ENCODE measurements at regions not wholly inside any gene's neighbourhood (a gene's known extent, or its start where the extent isn't known, plus 50 kb on each side); places are given as distances from the start of the nearest gene placed in this dataset.
A peak's percentile ranks its signal among the peaks of the same experiment; 100 is the strongest.

- DNase-seq (ENCODE audit: low read depth) = no peak
- in situ Hi-C loops (cut with HindIII; ENCODE audit: low pct_unique_long_range_greater_than_20kb, low sequenced_read_pairs) = no loop called here
These were observed 72.8 kb upstream of the CTDP1 start for GRCh38 chr18:79606621-79607331.

GRCh38 chr18:79607361-79607952 is 72.1 kb upstream of the CTDP1 start:
- in situ Hi-C loops (cut with HindIII; ENCODE audit: low pct_unique_long_range_greater_than_20kb, low sequenced_read_pairs) = no loop called here
- DNase-seq (ENCODE audit: low read depth) = no peak

- in situ Hi-C loops (cut with HindIII; ENCODE audit: low pct_unique_long_range_greater_than_20kb, low sequenced_read_pairs) = no loop called here
- no peak for DNase-seq (ENCODE audit: low read depth)
These were observed 71.5 kb upstream of the CTDP1 start for GRCh38 chr18:79608069-79608468.

GRCh38 chr18:79608535-79608934 is 71.1 kb upstream of the CTDP1 start:
- in situ Hi-C loops (cut with HindIII; ENCODE audit: low pct_unique_long_range_greater_than_20kb, low sequenced_read_pairs) = no loop called here

GRCh38 chr18:79608999-79609461 is 70.6 kb upstream of the CTDP1 start:
- in situ Hi-C loops (cut with HindIII; ENCODE audit: low pct_unique_long_range_greater_than_20kb, low sequenced_read_pairs) = no loop called here

More at GRCh38 chr18:79608535-79608934, 71.1 kb upstream of the CTDP1 start:
- DNase-seq (ENCODE audit: low read depth) = no peak

GRCh38 chr18:79609841-79610281 is 69.7 kb upstream of the CTDP1 start:
- in situ Hi-C loops (cut with HindIII; ENCODE audit: low pct_unique_long_range_greater_than_20kb, low sequenced_read_pairs) = no loop called here
- no peak for DNase-seq (ENCODE audit: low read depth)

More at GRCh38 chr18:79608999-79609461, 70.6 kb upstream of the CTDP1 start:
- DNase-seq (ENCODE audit: low read depth) = no peak

- in situ Hi-C loops (cut with HindIII; ENCODE audit: low pct_unique_long_range_greater_than_20kb, low sequenced_read_pairs) = no loop called here
- no peak for DNase-seq (ENCODE audit: low read depth)
These were observed 69.1 kb upstream of the CTDP1 start for GRCh38 chr18:79610461-79611039.

- in situ Hi-C loops (cut with HindIII; ENCODE audit: low pct_unique_long_range_greater_than_20kb, low sequenced_read_pairs) = no loop called here
- DNase-seq (ENCODE audit: low read depth) = peak; percentile 42
These were observed 68.4 kb upstream of the CTDP1 start for GRCh38 chr18:79611040-79611681.

GRCh38 chr18:79612291-79613108 is 67.1 kb upstream of the CTDP1 start:
- no peak for DNase-seq (ENCODE audit: low read depth)
- in situ Hi-C loops (cut with HindIII; ENCODE audit: low pct_unique_long_range_greater_than_20kb, low sequenced_read_pairs) = no loop called here

GRCh38 chr18:79613186-79613931 is 66.2 kb upstream of the CTDP1 start:
- in situ Hi-C loops (cut with HindIII; ENCODE audit: low pct_unique_long_range_greater_than_20kb, low sequenced_read_pairs) = no loop called here
- no peak for DNase-seq (ENCODE audit: low read depth)

- DNase-seq (ENCODE audit: low read depth) = no peak
- in situ Hi-C loops (cut with HindIII; ENCODE audit: low pct_unique_long_range_greater_than_20kb, low sequenced_read_pairs) = no loop called here
These were observed 65.2 kb upstream of the CTDP1 start for GRCh38 chr18:79614211-79614955.

- no peak for DNase-seq (ENCODE audit: low read depth)
- in situ Hi-C loops (cut with HindIII; ENCODE audit: low pct_unique_long_range_greater_than_20kb, low sequenced_read_pairs) = no loop called here
These were observed 64.5 kb upstream of the CTDP1 start for GRCh38 chr18:79615091-79615490.

GRCh38 chr18:79615586-79615985 is 64.0 kb upstream of the CTDP1 start:
- in situ Hi-C loops (cut with HindIII; ENCODE audit: low pct_unique_long_range_greater_than_20kb, low sequenced_read_pairs) = no loop called here
- DNase-seq (ENCODE audit: low read depth) = no peak

- in situ Hi-C loops (cut with HindIII; ENCODE audit: low pct_unique_long_range_greater_than_20kb, low sequenced_read_pairs) = no loop called here
- no peak for DNase-seq (ENCODE audit: low read depth)
These were observed 62.7 kb upstream of the CTDP1 start for GRCh38 chr18:79616651-79617510.

- in situ Hi-C loops (cut with HindIII; ENCODE audit: low pct_unique_long_range_greater_than_20kb, low sequenced_read_pairs) = no loop called here
- DNase-seq (ENCODE audit: low read depth) = no peak
These were observed 61.8 kb upstream of the CTDP1 start for GRCh38 chr18:79617511-79618500.
